Erythroblast (primary cell): ENCODE measurements at regions not wholly inside any gene's neighbourhood (a gene's known extent, or its start where the extent isn't known, plus 50 kb on each side); places are given as distances from the start of the nearest gene placed in this dataset.

Experiments used
- GATA1 ChIP-seq: IDR thresholded peaks from 2 replicates; pipeline ENCODE4 v1.6.1; 2011; ENCODE audit warnings: low read depth, mild to moderate bottlenecking, control low read depth, low read length, moderate library complexity
- POLR2A ChIP-seq: IDR thresholded peaks from 2 replicates; pipeline ENCODE4 v1.6.1; 2011; ENCODE audit warnings: mild to moderate bottlenecking, low read length

- TF ChIP-seq POLR2A, result no peak
- no peak for TF ChIP-seq GATA1
Measured at GRCh38 chr18:1037776-1038175, 133.1 kb downstream of the ADCYAP1 start.
